SK-N-SH (cell line): ENCODE measurements at regions not wholly inside any gene's neighbourhood (a gene's known extent, or its start where the extent isn't known, plus 50 kb on each side); places are given as distances from the start of the nearest gene placed in this dataset.

Experiments
- CTCF ChIA-PET: fragments of 300-600, 350-600 bp; formaldehyde crosslinking; extraction: SDS; loops from one replicate; lab custom pipeline; 2021; lab: Yijun Ruan, JAX
- POLR2A ChIA-PET: fragments of 350-600 bp; sonication (Branson Sonifier 250); formaldehyde crosslinking; extraction: SDS; loops from one replicate; lab custom pipeline; 2020; ENCODE audit warnings: antibody characterized with exemption, inconsistent platforms; lab: Yijun Ruan, JAX
- DNase-seq: peaks from one replicate; pipeline ENCODE4 v3.0.0; 2012
- H2AFZ ChIP-seq: fragments of 200-600 bp; sonication (generic); 2 replicates; pipeline ENCODE4 v1.8.1; 2016; ENCODE audit warnings: antibody characterized with exemption, mild to moderate bottlenecking, low read depth
- H3F3A ChIP-seq: fragments of 200-600 bp; sonication (generic); replicated peaks from 2 replicates; pipeline ENCODE3; 2016; ENCODE audit warnings: antibody characterized with exemption, mild to moderate bottlenecking; ENCODE audit not compliant: insufficient read depth
- H3K27ac ChIP-seq, 2 experiments: fragments of 200-500 bp in 1 of 2; fragments of 200-600 bp in 1 of 2; sonication (Bioruptor generic) in 1 of 2; sonication (generic), shearing (Covaris generic) in 1 of 2; 2 replicates each; pipeline versions ENCODE4 v1.5.1 to v1.6.1; 2014 to 2016; ENCODE audit warnings: low read depth in 2 of 2, inconsistent platforms in 1 of 2, low read length in 1 of 2, mild to moderate bottlenecking in 1 of 2, mixed read lengths in 1 of 2
- H3K27me3 ChIP-seq: fragments of 200-600 bp; sonication (generic), shearing (Covaris generic); 2 replicates; pipeline ENCODE4 v1.6.1; 2016; ENCODE audit warnings: mixed run types; ENCODE audit not compliant: insufficient read depth
- H3K36me3 ChIP-seq, 2 experiments: fragments of 200-500 bp in 1 of 2; fragments of 200-600 bp in 1 of 2; sonication (Bioruptor generic) in 1 of 2; sonication (generic) in 1 of 2; replicated peaks in 1 of 2; 2 replicates each; pipeline versions ENCODE3 to v1.5.1; 2014 to 2016; ENCODE audit warnings: low read length in 1 of 2, mild to moderate bottlenecking in 1 of 2; ENCODE audit not compliant: insufficient read depth in 2 of 2, control insufficient read depth in 1 of 2
- H3K4me1 ChIP-seq, 2 experiments: fragments of 200-500 bp in 1 of 2; fragments of 200-600 bp in 1 of 2; sonication (Bioruptor generic) in 1 of 2; sonication (generic), shearing (Covaris generic) in 1 of 2; 2 replicates each; pipeline versions ENCODE4 v1.5.1 to v1.6.1; 2014 to 2016; ENCODE audit warnings: low read depth in 1 of 2, low read length in 1 of 2, mixed run types in 1 of 2; ENCODE audit not compliant: insufficient read depth in 2 of 2, control insufficient read depth in 1 of 2
- H3K4me2 ChIP-seq: fragments of 200-600 bp; sonication (generic), shearing (Covaris generic); 2 replicates; pipeline ENCODE4 v1.6.1; 2017; ENCODE audit warnings: mixed run types
- H3K4me3 ChIP-seq, 2 experiments: fragments of 200-500 bp in 1 of 2; fragments of 200-600 bp in 1 of 2; sonication (Bioruptor generic) in 1 of 2; sonication (generic), shearing (Covaris generic) in 1 of 2; 2 replicates each; pipeline versions ENCODE4 v1.5.1 to v1.8.1; 2014 to 2016; ENCODE audit warnings: low read depth in 2 of 2, inconsistent platforms in 1 of 2, low read length in 1 of 2, mild to moderate bottlenecking in 1 of 2, mixed read lengths in 1 of 2, moderate library complexity in 1 of 2
- H3K79me2 ChIP-seq: fragments of 200-600 bp; sonication (generic); 2 replicates; pipeline ENCODE4 v1.8.1; 2017; ENCODE audit warnings: mild to moderate bottlenecking; ENCODE audit not compliant: insufficient read depth
- H3K9ac ChIP-seq: fragments of 200-600 bp; sonication (generic); 2 replicates; pipeline ENCODE4 v1.6.1; 2017; ENCODE audit warnings: mixed run types
- H3K9me2 ChIP-seq: fragments of 200-600 bp; sonication (generic); 2 replicates; pipeline ENCODE4 v1.6.1; 2017; ENCODE audit warnings: mixed run types
- H3K9me3 ChIP-seq: fragments of 200-600 bp; sonication (generic); 2 replicates; pipeline ENCODE4 v1.6.1; 2017; ENCODE audit warnings: mixed run types, mild to moderate bottlenecking, moderate library complexity
- H4K20me1 ChIP-seq: fragments of 200-600 bp; sonication (generic); 2 replicates; pipeline ENCODE4 v1.6.1; 2017; ENCODE audit warnings: mild to moderate bottlenecking, mixed run types; ENCODE audit not compliant: insufficient read depth
- CHD2 ChIP-seq: fragments of 150-350 bp; IDR thresholded peaks from 2 replicates; pipeline ENCODE4 v1.6.1; 2018; ENCODE audit warnings: low read length; ENCODE audit not compliant: partially characterized antibody
- ELF1 ChIP-seq: IDR thresholded peaks from 2 replicates; pipeline ENCODE4 v1.4.0; 2012
- FOSL2 ChIP-seq: IDR thresholded peaks from 2 replicates; pipeline ENCODE4 v1.4.0; 2012; ENCODE audit warnings: low read depth, mild to moderate bottlenecking, moderate library complexity, borderline replicate concordance
- FOXJ3 ChIP-seq: sonication (generic); formaldehyde crosslinking; IDR thresholded peaks from 2 replicates; pipeline ENCODE4 v1.5.1; 2020; ENCODE audit warnings: mild to moderate bottlenecking, missing genetic modification reagents
- GATA2 ChIP-seq: sonication (generic); formaldehyde crosslinking; IDR thresholded peaks from 2 replicates; pipeline ENCODE4 v1.5.0; 2020; ENCODE audit warnings: mild to moderate bottlenecking, missing genetic modification reagents
- MEF2A ChIP-seq: IDR thresholded peaks from 2 replicates; pipeline ENCODE4 v1.4.0; 2012; ENCODE audit warnings: low read depth, borderline replicate concordance
- MXI1 ChIP-seq: IDR thresholded peaks from 2 replicates; pipeline ENCODE4 v1.6.1; 2012; ENCODE audit warnings: mild to moderate bottlenecking, low read depth, low read length, improper control_type of control experiment
- POLR2AphosphoS5 ChIP-seq: IDR thresholded peaks from 2 replicates; pipeline ENCODE4 v1.6.1; 2012; ENCODE audit warnings: low read depth, low read length
- RCOR1 ChIP-seq: fragments of 150-350 bp; IDR thresholded peaks from 2 replicates; pipeline ENCODE4 v1.6.1; 2017; ENCODE audit warnings: antibody characterized with exemption, low read length
- SIN3A ChIP-seq: IDR thresholded peaks from 2 replicates; pipeline ENCODE4 v1.6.1; 2012; ENCODE audit warnings: low read depth, mild to moderate bottlenecking, low read length, moderate library complexity, borderline replicate concordance
- TEAD4 ChIP-seq: IDR thresholded peaks from 2 replicates; pipeline ENCODE4 v1.4.0; 2012; ENCODE audit warnings: mild to moderate bottlenecking, borderline replicate concordance; ENCODE audit not compliant: insufficient read depth
- WGBS: methylation state at CpG from one replicate; pipeline ENCODE4 v1.1.6; 2017; ENCODE audit warnings: low lambda C conversion rate; 5-methylcytosine and 5-hydroxymethylcytosine counted together
- TF ChIP-seq, protein P1 (sequence below): IDR thresholded peaks from 2 replicates; pipeline ENCODE4 v1.6.1; 2012; ENCODE audit warnings: mild to moderate bottlenecking, low read depth, low read length, moderate library complexity
- TF ChIP-seq, protein P2 (sequence below): fragments of 150-350 bp; IDR thresholded peaks from 2 replicates; pipeline ENCODE4 v1.6.1; 2016; ENCODE audit warnings: mild to moderate bottlenecking, low read depth, low read length
- TF ChIP-seq, protein P3 (sequence below): IDR thresholded peaks from 2 replicates; pipeline ENCODE4 v1.4.0; 2012; ENCODE audit warnings: low read depth
- TF ChIP-seq, protein P4 (sequence below): fragments of 150-350 bp; IDR thresholded peaks from 2 replicates; pipeline ENCODE4 v1.6.1; 2017; ENCODE audit warnings: antibody characterized with exemption, low read length, low read depth, borderline replicate concordance
- TF ChIP-seq, protein P5 (sequence below): IDR thresholded peaks from 2 replicates; pipeline ENCODE4 v1.4.0; 2012; ENCODE audit warnings: low read depth, borderline replicate concordance

DNA sequence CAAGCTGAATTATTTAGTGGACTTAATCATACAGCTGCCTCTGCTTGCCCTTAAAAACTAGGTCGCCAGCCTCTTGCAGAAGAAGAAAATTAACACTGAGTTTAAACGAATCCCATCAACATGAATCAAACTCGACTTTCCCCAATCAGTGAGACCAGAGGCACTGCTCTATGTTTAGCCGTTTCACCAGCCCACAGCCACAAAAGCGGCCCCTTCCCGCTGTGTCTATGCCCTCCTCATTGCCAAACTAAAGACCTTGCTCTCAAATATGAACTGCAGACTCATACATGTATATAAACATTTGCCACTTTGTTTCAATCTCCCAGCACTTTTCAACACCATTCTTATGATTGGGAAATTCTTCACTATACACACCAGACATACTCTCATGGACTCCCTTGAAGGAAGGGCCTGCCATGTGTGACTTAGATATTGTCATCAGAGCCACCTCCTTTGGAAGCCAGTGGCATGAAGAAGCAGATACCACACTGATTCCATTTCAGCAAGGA, 105.8 kb upstream of the ADGRF1 start:
- Histone ChIP-seq H3K27ac (no peak overlapping the region), H3K27me3 (no peaks in the 10 kb centered on the region), H3K79me2 (no peaks in the 10 kb centered on the region), H3F3A (no peaks in the 10 kb centered on the region), H3K4me1 (no peaks in the 10 kb centered on the region; a peak in 1 of 4 replicates), H3K36me3 (no peaks in the 10 kb centered on the region), H3K9me2 (no peaks in the 10 kb centered on the region), H2AFZ (no peak overlapping the region), H3K4me2 (no peak overlapping the region), H3K4me3 (no peak overlapping the region), H3K9me3 (no peaks in the 10 kb centered on the region), H4K20me1 (no peaks in the 10 kb centered on the region), H3K9ac (no peak overlapping the region)
- WGBS, result 77% methylated on average over 6 of the region's 6 CpGs
- TF ChIP-seq FOXJ3 (CRISPR knock-in tag) (no peak), POLR2AphosphoS5 (no peak), ELF1 (no peak), GATA2 (no peak), TEAD4 (no peak), MEF2A (no peak), FOSL2 (no peak), RCOR1 (no peak), SIN3A (no peak), MXI1 (no peak), CHD2 (no peak)
- TF ChIP-seq, protein P1, sequence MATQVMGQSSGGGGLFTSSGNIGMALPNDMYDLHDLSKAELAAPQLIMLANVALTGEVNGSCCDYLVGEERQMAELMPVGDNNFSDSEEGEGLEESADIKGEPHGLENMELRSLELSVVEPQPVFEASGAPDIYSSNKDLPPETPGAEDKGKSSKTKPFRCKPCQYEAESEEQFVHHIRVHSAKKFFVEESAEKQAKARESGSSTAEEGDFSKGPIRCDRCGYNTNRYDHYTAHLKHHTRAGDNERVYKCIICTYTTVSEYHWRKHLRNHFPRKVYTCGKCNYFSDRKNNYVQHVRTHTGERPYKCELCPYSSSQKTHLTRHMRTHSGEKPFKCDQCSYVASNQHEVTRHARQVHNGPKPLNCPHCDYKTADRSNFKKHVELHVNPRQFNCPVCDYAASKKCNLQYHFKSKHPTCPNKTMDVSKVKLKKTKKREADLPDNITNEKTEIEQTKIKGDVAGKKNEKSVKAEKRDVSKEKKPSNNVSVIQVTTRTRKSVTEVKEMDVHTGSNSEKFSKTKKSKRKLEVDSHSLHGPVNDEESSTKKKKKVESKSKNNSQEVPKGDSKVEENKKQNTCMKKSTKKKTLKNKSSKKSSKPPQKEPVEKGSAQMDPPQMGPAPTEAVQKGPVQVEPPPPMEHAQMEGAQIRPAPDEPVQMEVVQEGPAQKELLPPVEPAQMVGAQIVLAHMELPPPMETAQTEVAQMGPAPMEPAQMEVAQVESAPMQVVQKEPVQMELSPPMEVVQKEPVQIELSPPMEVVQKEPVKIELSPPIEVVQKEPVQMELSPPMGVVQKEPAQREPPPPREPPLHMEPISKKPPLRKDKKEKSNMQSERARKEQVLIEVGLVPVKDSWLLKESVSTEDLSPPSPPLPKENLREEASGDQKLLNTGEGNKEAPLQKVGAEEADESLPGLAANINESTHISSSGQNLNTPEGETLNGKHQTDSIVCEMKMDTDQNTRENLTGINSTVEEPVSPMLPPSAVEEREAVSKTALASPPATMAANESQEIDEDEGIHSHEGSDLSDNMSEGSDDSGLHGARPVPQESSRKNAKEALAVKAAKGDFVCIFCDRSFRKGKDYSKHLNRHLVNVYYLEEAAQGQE, result no peak
- TF ChIP-seq, protein P2, sequence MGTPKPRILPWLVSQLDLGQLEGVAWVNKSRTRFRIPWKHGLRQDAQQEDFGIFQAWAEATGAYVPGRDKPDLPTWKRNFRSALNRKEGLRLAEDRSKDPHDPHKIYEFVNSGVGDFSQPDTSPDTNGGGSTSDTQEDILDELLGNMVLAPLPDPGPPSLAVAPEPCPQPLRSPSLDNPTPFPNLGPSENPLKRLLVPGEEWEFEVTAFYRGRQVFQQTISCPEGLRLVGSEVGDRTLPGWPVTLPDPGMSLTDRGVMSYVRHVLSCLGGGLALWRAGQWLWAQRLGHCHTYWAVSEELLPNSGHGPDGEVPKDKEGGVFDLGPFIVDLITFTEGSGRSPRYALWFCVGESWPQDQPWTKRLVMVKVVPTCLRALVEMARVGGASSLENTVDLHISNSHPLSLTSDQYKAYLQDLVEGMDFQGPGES, result no peak
- TF ChIP-seq, protein P3, sequence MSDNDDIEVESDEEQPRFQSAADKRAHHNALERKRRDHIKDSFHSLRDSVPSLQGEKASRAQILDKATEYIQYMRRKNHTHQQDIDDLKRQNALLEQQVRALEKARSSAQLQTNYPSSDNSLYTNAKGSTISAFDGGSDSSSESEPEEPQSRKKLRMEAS, result no peak
- TF ChIP-seq, protein P4, sequence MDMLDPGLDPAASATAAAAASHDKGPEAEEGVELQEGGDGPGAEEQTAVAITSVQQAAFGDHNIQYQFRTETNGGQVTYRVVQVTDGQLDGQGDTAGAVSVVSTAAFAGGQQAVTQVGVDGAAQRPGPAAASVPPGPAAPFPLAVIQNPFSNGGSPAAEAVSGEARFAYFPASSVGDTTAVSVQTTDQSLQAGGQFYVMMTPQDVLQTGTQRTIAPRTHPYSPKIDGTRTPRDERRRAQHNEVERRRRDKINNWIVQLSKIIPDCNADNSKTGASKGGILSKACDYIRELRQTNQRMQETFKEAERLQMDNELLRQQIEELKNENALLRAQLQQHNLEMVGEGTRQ, result no peak
- TF ChIP-seq, protein P5, sequence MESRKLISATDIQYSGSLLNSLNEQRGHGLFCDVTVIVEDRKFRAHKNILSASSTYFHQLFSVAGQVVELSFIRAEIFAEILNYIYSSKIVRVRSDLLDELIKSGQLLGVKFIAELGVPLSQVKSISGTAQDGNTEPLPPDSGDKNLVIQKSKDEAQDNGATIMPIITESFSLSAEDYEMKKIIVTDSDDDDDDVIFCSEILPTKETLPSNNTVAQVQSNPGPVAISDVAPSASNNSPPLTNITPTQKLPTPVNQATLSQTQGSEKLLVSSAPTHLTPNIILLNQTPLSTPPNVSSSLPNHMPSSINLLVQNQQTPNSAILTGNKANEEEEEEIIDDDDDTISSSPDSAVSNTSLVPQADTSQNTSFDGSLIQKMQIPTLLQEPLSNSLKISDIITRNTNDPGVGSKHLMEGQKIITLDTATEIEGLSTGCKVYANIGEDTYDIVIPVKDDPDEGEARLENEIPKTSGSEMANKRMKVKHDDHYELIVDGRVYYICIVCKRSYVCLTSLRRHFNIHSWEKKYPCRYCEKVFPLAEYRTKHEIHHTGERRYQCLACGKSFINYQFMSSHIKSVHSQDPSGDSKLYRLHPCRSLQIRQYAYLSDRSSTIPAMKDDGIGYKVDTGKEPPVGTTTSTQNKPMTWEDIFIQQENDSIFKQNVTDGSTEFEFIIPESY, result no peak
- no peak for DNase-seq
- POLR2A ChIA-PET, result no interaction called here
- CTCF ChIA-PET, result no interaction called here
